GM19035 (cell line): ENCODE measurements at regions not wholly inside any gene's neighbourhood (a gene's known extent, or its start where the extent isn't known, plus 50 kb on each side); places are given as distances from the start of the nearest gene placed in this dataset.

Experiments used
- ATAC-seq: cut with Tn5 transposase; IDR thresholded peaks from one replicate; pipeline ENCODE4 v1.9.1; 2021; ENCODE audit not compliant: unreplicated experiment

DNA sequence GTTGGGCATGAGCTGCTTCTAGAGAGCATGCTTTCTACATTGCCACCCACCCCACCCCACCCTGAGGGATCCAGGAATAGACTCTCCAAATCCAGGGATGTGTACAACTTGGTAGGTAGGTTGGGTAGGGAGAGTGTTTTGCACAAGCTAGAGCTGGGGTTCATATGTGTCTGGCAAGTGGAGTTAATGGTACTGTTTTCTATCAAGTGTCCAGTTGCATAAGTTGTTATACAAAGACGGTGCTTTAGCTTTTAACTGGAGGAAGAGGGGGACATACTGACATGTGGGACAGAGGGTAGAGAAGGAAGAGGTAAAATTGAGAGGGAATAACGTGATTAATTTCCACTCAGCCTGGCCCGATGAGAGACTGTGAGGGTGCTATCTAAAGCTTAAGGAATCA, 51.0 kb upstream of the TNC start:
- ATAC-seq, result no peak

DNA sequence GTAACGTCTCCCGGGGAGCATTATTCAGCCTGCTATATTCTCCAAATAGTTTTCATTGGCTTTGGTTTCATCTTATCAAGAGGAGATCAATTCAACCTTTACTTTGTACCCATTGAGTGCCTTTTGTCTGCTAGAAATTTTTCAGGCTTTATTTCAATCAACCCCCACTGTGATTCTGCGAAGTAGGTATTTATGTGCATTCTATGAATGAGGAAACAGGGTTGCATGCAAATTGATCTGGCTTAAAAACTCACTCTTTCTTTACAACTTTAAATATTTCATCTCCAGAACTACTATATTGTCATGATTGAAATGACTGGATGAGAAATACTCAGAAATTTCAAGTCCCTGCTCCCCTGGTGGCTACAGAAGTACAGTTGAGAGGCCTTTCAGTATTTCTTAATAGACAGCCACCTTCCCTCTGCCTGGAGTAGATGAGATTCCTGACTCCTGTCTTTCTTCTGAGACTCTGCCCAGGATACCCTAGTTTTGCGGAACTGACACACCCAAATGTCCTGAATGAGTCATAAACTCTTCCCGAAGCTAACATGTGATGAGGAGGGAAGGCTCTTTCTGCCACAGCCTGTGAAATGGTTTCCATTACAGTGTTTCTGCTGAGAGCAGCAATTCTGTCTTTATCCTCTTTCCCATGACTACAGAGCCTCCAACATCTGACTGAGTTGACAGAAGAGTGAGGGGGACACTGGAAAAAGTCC, 52.6 kb upstream of the TNC start:
- no peak for ATAC-seq

DNA sequence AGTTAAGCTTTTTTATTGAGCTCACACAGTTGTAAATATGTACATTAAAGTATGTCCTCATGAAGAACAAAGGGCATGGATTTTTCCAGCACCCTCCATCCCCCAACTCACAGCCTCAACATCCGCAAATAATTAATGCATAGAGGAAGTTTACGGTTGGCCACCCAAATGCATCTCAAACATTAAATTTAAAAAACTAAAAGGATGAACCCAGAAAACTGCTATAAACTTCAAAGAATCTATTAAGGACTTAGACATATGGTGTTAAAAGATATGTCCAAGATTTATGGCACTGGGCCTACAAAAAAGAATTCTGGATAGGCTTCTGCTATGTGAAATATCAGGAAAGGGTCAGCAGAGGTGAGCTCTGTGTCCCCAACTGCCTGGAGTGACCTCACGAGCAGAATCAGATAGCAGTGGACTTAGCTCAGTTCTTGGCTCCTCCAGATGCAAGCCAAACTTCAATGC, 54.0 kb upstream of the TNC start:
- no peak for ATAC-seq

DNA sequence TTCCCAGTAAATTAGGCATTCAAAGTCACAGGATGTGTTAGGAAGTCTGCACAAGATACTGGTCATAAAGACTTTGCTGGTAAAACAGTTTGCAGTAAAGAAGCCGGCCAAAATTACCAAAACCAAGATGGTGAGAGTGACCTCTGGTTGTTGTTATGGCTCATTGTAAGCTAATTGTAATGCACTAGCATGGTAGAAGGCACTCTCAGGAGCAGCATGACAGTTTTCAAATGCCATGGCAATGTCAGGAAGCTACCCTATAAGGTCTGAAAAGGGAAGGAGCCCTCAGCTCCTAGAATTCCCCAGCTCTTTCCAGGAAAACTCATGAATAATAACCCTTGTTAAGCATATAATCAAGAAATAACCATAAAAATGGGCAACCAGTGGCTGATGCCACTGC, 64.3 kb upstream of the TNC start:
- no peak for ATAC-seq

DNA sequence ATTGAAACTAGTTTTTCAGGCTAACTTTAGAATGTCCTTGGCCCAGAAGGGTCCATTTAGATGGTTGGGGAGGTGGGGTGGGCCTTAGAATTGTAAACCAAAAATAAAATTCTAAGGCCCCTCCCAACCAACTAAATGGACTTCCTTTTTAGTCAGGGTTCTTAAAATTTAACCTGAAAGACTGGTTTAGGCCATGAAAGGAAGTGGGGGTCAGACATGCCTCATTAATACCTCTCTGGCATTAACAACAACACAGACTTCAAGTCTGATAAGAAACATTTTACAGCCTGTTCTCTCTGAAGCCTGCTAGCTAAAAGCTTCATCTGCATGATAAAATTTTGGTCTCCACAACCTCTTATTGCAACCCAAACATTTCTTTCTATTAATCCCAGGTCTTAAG, 65.5 kb upstream of the TNC start:
- ATAC-seq, result no peak

DNA sequence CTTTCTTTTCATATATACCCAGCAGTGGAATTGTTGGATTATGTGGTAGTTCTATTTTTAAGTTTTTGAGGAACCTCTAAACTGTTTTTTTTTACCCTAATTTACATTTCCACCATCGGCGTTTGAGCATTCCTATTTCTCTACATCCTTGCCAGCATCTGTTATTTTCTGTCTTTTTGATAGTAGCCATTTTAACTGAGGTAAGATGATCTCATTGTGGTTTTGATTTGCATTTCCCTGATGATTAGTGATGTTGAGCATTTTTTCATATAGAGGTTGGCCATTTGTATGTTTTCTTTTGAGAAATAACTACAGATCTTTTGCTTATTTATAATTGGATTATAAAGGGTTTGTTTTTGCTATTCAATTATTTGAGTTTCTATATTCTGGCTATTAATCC, 71.7 kb upstream of the TNC start:
- ATAC-seq, result no peak

DNA sequence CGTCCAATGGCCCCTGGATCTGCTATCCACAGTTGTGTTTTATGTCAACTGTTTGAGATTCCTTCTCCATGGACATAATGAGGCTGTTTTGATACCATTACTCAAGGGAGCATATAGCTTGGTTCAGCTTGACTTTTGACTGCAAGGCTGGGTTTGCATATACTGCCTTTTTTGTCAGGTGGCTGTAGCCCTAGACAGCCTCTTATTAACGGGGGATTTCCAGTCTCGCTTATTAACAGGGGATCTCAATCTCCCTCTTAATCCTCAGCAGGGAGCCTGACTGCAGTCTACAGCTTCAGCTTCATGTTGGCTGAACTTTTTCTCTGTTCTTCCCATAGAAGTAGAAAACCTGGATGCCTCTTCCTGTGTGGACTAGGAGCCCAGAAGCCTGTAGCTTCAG, 73.7 kb upstream of the TNC start:
- ATAC-seq, result no peak

DNA sequence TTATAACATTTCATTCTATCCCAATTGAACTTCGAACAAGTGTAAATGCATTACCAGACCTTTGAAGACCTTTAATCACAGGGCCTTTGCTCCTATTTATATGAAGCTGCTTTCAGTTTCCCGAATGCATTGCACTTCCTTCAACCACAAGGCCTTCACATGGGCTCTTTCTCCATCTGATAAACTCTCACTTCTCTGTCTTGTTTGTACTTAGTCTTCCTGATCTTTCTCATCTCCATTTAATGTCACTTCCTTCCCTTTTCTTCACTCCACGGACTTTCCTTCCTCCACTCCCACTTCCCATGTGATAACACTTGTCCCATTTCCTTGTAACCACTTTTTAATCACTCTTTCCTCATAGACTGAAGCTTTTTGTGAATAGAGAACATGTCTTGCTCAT, 74.3 kb upstream of the TNC start:
- no peak for ATAC-seq

DNA sequence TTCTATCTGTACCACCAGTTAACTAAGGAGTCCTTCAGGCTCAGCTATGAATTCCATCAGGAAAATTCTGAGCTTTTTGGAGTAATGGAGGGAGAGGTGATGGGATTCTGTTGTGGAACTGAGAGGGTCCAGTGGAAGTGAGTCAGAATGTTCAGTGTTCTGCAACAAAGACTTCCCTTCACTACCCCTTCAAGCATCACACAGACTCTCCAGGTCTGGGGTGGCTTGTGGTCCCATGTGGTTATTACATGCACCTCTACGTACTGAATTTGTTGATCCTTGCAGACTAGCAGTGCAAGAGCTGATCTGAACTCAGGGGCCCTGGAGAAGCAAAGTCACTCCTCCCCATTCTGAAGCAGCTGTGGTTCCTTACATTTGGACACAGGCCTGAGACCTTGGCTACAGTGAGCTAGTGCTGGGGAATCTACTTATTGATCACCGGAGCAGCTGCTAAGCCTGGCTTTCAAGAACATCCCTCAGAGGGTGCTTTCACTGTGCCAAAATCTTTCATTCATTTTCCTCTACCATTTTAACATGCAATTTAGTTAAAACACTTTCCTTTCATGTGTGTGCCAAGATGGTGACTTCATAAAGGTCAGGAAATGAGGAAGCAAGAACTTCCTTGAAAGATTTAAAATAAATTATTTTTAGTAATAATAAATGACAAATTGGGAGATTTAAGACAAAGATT, 75.0 kb upstream of the TNC start:
- no peak for ATAC-seq

DNA sequence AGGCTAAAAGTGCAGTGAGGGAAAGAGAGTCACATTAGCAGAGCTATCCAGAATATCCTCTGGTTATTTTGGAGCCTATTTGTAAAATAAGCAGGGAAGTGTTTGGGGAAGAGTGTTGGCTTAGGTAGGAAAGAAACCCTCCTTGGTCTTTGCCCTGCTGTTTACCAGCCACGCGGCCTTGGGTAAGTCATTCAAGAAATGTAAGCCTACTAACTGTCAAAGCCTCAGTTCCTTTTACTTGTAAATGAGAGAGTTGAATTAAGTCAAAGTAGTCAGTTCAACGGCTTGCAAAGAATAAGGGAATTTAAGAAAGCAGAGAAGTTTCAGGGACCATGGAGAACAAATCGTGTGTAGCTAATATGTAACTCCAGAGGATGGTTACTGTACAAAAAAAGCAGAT, 75.8 kb upstream of the TNC start:
- ATAC-seq, result no peak

DNA sequence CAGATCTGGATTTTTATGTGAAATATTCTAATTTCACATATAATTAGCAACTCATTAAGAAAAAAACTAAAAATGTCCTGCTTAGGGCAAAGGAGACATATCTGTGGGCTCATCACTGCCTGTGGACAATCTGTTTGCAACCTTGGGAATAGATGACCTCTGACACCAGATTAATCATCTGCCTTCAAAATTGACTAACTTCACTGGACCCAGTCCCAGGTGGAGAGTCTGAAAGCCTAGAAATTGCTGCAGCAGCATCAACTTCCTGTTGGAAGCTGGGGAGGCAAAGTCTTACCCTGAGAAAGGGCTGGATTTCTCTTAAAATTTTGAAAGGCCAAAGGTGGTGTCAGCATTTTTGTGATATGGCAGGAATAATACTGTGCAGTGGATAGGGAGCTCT, 76.3 kb upstream of the TNC start:
- no peak for ATAC-seq

DNA sequence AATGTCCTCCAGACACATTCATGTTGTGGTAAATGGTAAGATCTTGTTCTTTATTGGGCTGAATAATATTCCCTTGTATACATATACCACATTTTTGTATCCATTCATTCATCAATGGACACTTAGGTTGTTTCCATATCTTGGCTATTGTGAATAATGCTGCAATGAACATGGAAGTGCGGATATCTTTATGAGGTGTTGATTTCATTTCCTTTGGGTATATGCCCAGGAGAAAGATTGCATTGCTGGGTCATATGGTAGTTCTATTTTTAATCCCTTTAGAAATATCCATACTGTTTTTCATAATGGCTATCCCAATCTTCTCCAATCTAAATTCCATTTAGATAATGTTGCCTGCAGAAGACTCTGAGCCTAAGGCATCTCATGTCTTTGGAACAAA, 78.0 kb upstream of the TNC start:
- no peak for ATAC-seq

DNA sequence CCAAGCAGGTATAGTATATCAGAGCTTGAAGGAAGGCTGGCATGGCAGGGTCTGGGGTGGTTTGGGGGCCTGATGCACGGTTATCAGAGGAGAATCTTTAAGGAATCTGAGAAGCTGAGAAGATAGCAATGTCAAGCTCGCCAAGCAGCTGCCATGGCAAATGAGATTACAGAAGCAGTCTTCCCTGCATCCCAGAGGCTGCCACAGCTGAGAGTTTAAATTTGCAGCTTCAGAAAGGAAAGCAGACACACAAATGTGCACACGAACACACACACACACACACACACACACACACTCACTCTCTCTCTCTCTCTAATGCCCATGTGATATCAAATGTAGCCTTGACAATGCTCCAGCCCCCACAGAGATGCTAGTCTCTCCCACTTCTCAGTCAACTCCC, 79.0 kb upstream of the TNC start:
- ATAC-seq, result no peak

DNA sequence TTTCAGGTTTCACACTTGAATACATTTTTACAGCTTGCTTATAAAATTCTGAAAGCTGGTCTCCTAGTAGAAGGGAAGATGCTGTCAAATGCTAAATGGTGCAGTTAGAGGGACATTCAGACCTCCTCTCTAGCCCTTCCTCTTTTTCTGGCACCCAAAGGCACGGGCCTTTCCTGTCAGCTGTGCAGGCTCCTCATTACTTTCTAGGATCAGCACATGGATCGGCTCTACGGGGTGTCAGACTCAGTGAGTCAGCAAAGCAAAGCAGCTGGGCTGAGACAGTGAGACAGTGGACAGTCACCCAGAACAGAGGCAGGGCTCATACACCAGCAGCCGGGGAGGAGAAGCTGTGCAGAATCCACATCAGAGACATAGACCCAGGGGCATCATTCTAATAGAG, 80.0 kb upstream of the TNC start:
- ATAC-seq, result no peak

DNA sequence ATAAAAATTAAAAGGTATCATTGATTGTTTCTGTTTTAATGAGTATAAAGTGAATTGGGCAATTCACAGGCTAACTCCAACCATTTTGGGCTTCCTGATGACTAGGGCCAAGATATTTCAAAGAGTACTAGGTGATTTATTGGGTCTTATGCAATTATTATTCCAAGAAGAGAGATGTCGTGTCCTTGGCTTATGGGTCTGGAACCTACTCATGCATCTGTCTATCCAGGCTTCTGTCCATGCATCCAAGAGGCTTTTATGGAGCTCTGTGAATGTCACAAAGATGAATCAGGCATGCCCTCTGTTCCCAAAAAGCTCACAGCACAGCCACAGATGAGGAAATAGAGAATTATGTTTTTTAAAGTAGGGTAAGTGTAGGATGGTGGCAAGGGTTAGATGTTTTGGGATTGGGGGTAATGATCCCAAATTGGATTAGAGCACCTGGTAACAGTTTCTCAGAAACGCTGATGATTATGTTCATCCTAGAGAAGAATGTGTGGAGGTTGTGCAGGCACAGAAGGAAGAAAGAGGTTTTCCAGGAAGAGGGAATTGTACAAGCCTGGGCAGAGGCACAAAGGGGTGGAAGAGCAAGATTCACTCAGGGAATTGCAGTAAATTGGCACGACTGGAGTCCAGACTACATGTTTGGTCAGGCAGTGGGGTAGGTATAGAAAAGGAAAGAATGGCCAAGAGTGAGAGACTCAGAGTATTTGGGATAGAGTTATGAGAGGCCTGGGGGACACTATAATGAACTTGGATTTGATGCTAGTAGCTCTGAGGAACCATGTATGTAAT, 83.0 kb upstream of the TNC start:
- no peak for ATAC-seq

DNA sequence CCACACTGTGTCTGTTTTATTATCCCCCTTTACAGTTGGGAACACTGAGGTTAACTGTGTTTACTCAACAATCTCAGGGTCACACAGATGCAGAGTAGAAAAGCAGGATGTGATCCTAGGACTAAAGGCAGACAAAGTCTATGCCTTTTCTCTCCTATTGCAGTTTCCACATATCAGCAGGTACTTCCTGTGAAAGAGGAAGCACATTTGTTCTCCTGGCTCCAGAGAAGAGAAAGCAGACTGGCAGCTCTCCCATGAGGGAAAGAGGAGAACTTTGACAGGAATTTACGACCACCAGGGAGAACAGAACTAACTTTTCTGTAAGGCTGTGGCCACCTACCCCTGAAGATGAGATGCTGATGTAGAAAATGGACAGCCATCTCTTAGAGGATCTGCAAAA, 84.2 kb upstream of the TNC start:
- no peak for ATAC-seq

DNA sequence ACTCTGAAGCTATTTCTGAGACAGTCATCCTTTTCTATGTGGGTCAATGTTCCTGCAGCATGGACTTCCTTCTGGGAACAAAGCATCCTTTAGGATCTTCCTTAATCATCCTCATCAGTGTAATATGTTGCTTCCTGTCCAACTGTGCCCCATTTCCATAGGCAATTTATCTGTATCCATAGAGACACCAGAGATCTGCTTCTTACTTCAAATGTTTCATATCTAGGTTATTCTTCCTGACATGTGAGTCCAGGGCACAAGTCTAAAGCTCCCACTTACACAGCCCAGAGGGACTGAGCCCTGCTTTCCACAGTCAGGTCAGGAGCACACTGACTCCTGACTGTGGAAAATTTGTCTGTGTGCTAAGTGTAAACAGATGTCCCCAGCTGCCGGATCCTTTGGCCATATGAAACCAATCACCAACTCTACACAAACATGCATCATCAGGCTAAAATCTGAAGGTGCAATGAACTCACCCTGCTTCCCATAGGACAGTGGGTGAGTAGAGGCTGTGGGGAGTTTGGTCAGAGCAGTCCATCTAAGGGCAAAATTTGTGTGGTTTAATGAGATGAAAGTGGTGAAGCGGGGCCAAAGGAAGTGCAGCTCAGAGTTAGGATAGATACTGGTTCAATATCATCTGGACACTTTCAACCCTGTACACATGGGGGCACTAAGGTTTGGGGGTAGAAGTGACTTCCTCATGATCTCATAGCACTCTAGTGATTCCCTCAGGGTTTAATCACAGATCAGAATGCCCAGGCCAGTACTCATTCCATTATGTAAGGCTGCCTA, 85.2 kb upstream of the TNC start:
- no peak for ATAC-seq

DNA sequence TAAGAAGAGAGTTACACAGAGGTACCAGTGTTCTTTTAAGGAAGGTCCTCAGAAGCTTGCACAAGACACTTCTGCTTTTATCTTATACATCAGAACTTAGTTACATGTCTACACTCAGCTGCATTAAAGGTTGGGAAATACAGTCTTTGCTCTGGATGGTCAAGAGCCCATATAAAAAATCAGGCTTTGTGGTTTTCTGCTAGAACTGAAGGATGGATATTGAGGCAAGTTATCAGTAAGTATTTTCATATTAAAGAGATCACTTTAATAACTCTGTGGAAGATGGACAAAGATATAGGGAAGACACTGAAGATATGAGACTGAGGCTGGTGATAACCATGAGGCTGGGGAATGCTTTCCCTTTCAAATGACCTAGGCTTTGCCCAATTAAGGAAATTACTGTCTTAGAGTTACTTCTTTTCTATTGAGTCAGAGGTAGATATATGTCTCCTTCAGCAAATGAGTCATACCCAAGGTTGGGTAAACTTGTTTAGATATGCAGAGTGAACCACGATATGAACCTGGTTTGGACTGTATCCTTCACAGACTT, 87.0 kb upstream of the TNC start:
- peak; percentile 58 for ATAC-seq

DNA sequence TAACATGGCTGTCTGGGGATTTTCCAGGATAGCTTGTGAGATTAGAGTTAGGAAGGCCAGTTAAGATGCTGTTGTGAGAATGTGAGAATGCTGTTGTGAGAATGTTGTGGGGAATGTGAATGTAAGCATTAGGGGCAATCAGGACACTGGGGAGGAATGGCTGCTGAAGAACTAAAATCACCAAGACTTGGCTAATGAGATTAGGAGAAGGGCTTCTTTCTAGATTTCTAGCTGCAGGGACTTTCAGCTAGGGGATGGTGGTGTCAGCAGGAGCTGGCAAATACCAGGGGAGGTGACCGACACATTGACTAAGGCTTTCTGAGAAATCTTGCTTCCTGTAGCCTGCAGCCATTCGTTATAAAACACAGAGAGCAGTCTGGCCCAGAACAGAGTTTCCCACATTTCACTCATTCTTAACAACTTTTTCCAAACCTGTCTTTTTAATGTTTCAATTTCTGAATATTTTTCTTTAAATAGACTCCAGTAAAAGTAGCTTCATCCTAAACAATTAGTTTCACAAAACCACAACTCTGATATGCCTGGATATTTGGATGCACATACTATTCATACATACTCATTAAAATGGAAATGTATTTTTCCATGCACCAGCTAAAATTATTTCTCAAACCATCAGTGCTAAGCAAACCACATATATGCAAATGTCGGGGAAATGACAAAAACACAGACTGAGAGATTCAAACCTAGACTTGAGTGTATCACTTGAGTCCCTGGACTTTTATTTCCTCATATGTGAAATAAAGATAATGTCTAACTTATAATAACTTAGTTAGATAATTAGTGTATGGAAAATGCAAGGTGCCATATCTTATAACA, 89.3 kb upstream of the TNC start:
- peak; percentile 38 for ATAC-seq

DNA sequence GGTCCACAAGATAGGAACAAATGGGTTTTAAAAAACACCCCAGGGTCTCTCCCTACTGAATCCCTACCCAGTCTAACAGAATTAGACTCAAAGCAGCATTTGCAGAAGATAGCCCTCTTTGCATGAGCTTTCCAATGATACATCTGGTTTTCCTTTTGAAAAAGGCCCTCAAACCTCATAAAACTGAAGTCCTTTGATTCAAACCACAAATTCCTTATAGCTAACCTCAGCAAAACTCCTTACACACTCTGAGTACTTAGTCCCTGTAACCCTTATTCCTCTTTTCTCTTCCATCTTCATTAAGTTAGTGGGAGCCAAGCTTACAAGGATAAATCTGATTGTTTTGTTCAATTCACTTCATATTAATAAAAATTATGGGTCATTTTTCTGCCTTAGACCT, 90.5 kb upstream of the TNC start:
- no peak for ATAC-seq
